Peyer's patch (tissue), 4 donors: ENCODE measurements at regions not wholly inside any gene's neighbourhood (a gene's known extent, or its start where the extent isn't known, plus 50 kb on each side); places are given as distances from the start of the nearest gene placed in this dataset.

Experiments used
- POLR2A ChIP-seq, 2 donors: fragments of 450-650 bp; IDR thresholded peaks; one replicate each; pipeline ENCODE4 v1.5.1; 2017; ENCODE audit warnings: antibody characterized with exemption in 2 of 2, mild to moderate bottlenecking in 2 of 2, moderate library complexity in 2 of 2
- TF ChIP-seq, protein P1 (sequence below), 6 experiments: fragments of 450-650 bp in 4 of 6; fragments of 200-600 bp in 2 of 6; sonication (generic) in 1 of 6; IDR thresholded peaks; one replicate each; pipeline ENCODE4 v1.5.1; 2017 to 2019; ENCODE audit warnings: antibody characterized with exemption in 6 of 6, mild to moderate bottlenecking in 3 of 6, moderate library complexity in 1 of 6

DNA sequence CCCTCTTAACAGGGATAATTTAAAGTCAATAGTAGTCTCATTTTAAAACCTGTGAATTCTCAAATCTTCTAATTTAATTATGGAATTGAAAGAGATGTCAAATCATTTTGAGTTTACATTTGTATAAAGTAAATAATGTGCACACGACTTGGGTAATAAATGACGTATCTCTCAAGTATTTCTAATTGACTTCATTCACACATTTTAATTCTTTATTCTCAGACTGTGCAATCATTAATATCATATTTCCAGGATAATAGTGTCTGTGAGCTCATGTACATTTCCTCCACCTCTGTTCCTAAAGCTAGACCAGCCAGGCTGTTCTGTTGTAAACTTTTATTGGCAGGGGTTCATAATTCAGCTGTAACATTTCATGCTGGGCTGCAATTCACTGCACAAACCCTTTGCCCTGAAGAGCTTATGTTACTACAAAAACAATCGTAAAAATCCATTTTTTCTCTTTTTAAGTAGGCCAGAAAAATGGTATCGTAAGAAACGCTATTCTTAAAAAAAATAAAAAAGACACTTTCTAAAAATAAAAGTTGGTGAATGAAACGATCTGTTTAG, 1103.1 kb upstream of the TENM3 start:
- TF ChIP-seq, protein P1, sequence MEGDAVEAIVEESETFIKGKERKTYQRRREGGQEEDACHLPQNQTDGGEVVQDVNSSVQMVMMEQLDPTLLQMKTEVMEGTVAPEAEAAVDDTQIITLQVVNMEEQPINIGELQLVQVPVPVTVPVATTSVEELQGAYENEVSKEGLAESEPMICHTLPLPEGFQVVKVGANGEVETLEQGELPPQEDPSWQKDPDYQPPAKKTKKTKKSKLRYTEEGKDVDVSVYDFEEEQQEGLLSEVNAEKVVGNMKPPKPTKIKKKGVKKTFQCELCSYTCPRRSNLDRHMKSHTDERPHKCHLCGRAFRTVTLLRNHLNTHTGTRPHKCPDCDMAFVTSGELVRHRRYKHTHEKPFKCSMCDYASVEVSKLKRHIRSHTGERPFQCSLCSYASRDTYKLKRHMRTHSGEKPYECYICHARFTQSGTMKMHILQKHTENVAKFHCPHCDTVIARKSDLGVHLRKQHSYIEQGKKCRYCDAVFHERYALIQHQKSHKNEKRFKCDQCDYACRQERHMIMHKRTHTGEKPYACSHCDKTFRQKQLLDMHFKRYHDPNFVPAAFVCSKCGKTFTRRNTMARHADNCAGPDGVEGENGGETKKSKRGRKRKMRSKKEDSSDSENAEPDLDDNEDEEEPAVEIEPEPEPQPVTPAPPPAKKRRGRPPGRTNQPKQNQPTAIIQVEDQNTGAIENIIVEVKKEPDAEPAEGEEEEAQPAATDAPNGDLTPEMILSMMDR (IDR thresholded peaks at IDR 0.05): no peak
- TF ChIP-seq POLR2A (IDR thresholded peaks at IDR 0.05): no peak
